H9 (cell line): ENCODE measurements at regions not wholly inside any gene's neighbourhood (a gene's known extent, or its start where the extent isn't known, plus 50 kb on each side); places are given as distances from the start of the nearest gene placed in this dataset.

ENCODE experiments used
- DNase-seq: peaks from one replicate; pipeline ENCODE4 v3.0.0-alpha.2; 2017
- H2AFZ ChIP-seq: one replicate; pipeline ENCODE4 v1.6.1; 2013; ENCODE audit warnings: mild to moderate bottlenecking, low read length, control low read depth, moderate library complexity
- H2AK5ac ChIP-seq: 2 replicates; pipeline ENCODE4 v1.6.1; 2013; ENCODE audit warnings: low read length, control low read depth, mixed read lengths; ENCODE audit not compliant: insufficient read length
- H2BK120ac ChIP-seq: one replicate; pipeline ENCODE4 v1.6.1; 2013; ENCODE audit warnings: low read depth, mild to moderate bottlenecking, low read length, control low read depth, inconsistent platforms; ENCODE audit not compliant: poor library complexity, severe bottlenecking
- H2BK12ac ChIP-seq: 2 replicates; pipeline ENCODE4 v1.6.1; 2013; ENCODE audit warnings: low read length, control low read depth, mixed read lengths, low read depth; ENCODE audit not compliant: insufficient read length
- H2BK15ac ChIP-seq: 2 replicates; pipeline ENCODE4 v1.6.1; 2013; ENCODE audit warnings: low read depth, low read length, control low read depth
- H2BK20ac ChIP-seq: one replicate; pipeline ENCODE4 v1.6.1; 2013; ENCODE audit warnings: low read depth, mild to moderate bottlenecking, low read length, control low read depth, inconsistent platforms; ENCODE audit not compliant: poor library complexity, severe bottlenecking
- H2BK5ac ChIP-seq: 2 replicates; pipeline ENCODE4 v1.6.1; 2013; ENCODE audit warnings: low read length, control low read depth, mixed read lengths; ENCODE audit not compliant: insufficient read length
- H3K14ac ChIP-seq: 2 replicates; pipeline ENCODE4 v1.6.1; 2013; ENCODE audit warnings: low read length, control low read depth; ENCODE audit not compliant: insufficient read depth
- H3K18ac ChIP-seq: 2 replicates; pipeline ENCODE4 v1.6.1; 2013; ENCODE audit warnings: low read depth, mild to moderate bottlenecking, mixed read lengths, low read length, control low read depth; ENCODE audit not compliant: insufficient read length
- H3K23ac ChIP-seq: 2 replicates; pipeline ENCODE4 v1.6.1; 2013; ENCODE audit warnings: low read length, control low read depth, mixed read lengths, low read depth; ENCODE audit not compliant: insufficient read length
- H3K23me2 ChIP-seq: 2 replicates; pipeline ENCODE4 v1.6.1; 2013; ENCODE audit warnings: low read depth, mild to moderate bottlenecking, mixed read lengths, low read length, control low read depth; ENCODE audit not compliant: insufficient read length, poor library complexity, severe bottlenecking
- H3K27ac ChIP-seq: 2 replicates; pipeline ENCODE4 v1.5.1; 2013; ENCODE audit warnings: low read length, control low read depth, mixed read lengths, low read depth; ENCODE audit not compliant: insufficient read length
- H3K27me3 ChIP-seq: 2 replicates; pipeline ENCODE4 v1.6.1; 2013; ENCODE audit warnings: low read length, control low read depth, inconsistent platforms; ENCODE audit not compliant: insufficient read depth
- H3K4ac ChIP-seq: 2 replicates; pipeline ENCODE4 v1.6.1; 2013; ENCODE audit warnings: low read depth, mild to moderate bottlenecking, control low read depth, inconsistent platforms, low read length, moderate library complexity
- H3K4me1 ChIP-seq: 2 replicates; pipeline ENCODE4 v1.6.1; 2013; ENCODE audit warnings: low read length, control low read depth, inconsistent platforms; ENCODE audit not compliant: insufficient read depth
- H3K4me2 ChIP-seq: 2 replicates; pipeline ENCODE4 v1.6.1; 2013; ENCODE audit warnings: low read length, control low read depth, mixed read lengths; ENCODE audit not compliant: insufficient read length, insufficient read depth
- H3K56ac ChIP-seq: 2 replicates; pipeline ENCODE4 v1.6.1; 2013; ENCODE audit warnings: low read depth, mild to moderate bottlenecking, mixed read lengths, low read length, control low read depth; ENCODE audit not compliant: insufficient read length
- H3K79me1 ChIP-seq: 2 replicates; pipeline ENCODE4 v1.6.1; 2013; ENCODE audit warnings: low read depth, mild to moderate bottlenecking, moderate library complexity, low read length, control low read depth, inconsistent platforms; ENCODE audit not compliant: insufficient read depth, poor library complexity, severe bottlenecking
- H3K79me2 ChIP-seq: 2 replicates; pipeline ENCODE4 v1.6.1; 2013; ENCODE audit warnings: low read length, control low read depth, inconsistent platforms; ENCODE audit not compliant: insufficient read depth
- H3K9ac ChIP-seq: 2 replicates; pipeline ENCODE4 v1.6.1; 2013; ENCODE audit warnings: low read length, control low read depth, mixed read lengths; ENCODE audit not compliant: insufficient read length; ENCODE audit errors: extremely low read depth
- H3K9me3 ChIP-seq: one replicate; pipeline ENCODE4 v1.6.1; 2013; ENCODE audit warnings: low read depth, low read length, inconsistent platforms; ENCODE audit not compliant: control insufficient read depth
- H3T11ph ChIP-seq: one replicate; pipeline ENCODE4 v1.6.1; 2013; ENCODE audit warnings: mild to moderate bottlenecking, low read length, control low read depth, inconsistent platforms
- H4K20me1 ChIP-seq: one replicate; pipeline ENCODE4 v1.6.1; 2013; ENCODE audit not compliant: control insufficient read depth, insufficient read length, insufficient read depth
- H4K5ac ChIP-seq: 2 replicates; pipeline ENCODE4 v1.6.1; 2013; ENCODE audit warnings: low read depth, mild to moderate bottlenecking, mixed read lengths, low read length, control low read depth; ENCODE audit not compliant: insufficient read length
- H4K8ac ChIP-seq: replicated peaks from 2 replicates; pipeline ENCODE4 v1.6.1; 2013; ENCODE audit warnings: low read length, control low read depth, mixed read lengths, low read depth; ENCODE audit not compliant: insufficient read length
- H4K91ac ChIP-seq: 2 replicates; pipeline ENCODE4 v1.6.1; 2013; ENCODE audit warnings: low read depth, mild to moderate bottlenecking, moderate library complexity, mixed read lengths, low read length, control low read depth; ENCODE audit not compliant: insufficient read length
- H3K27ac Mint-ChIP-seq, 3 experiments: 2 replicates in 2 of 3; 3 replicates in 1 of 3; pipeline ENCODE4 v1.8.0; 2020 to 2021; ENCODE audit warnings: mixed read lengths in 3 of 3, mild to moderate bottlenecking in 1 of 3, moderate library complexity in 1 of 3
- H3K27me3 Mint-ChIP-seq: 2 replicates; pipeline ENCODE4 v1.8.0; 2021; ENCODE audit warnings: low read depth, mild to moderate bottlenecking, moderate library complexity, mixed read lengths
- H3K36me3 Mint-ChIP-seq, 3 experiments: 2 replicates in 2 of 3; 3 replicates in 1 of 3; pipeline ENCODE4 v1.8.0; 2020 to 2021; ENCODE audit warnings: low read depth in 3 of 3, mixed read lengths in 3 of 3; ENCODE audit not compliant: insufficient read depth in 1 of 3
- H3K4me1 Mint-ChIP-seq, 2 experiments: 2 replicates each; pipeline ENCODE4 v1.8.0; 2020; ENCODE audit warnings: mixed read lengths in 2 of 2
- H3K4me3 Mint-ChIP-seq, 2 experiments: 2 replicates in 1 of 2; 3 replicates in 1 of 2; pipeline ENCODE4 v1.8.0; 2020 to 2021; ENCODE audit warnings: mild to moderate bottlenecking in 2 of 2, mixed read lengths in 2 of 2, moderate library complexity in 1 of 2
- H3K9me3 Mint-ChIP-seq, 2 experiments: 2 replicates in 1 of 2; 3 replicates in 1 of 2; pipeline ENCODE4 v1.8.0; 2020; ENCODE audit warnings: mild to moderate bottlenecking in 2 of 2, mixed read lengths in 2 of 2, moderate library complexity in 1 of 2
- CTCF ChIP-seq: fragments of 200-600 bp; sonication (generic); conservative IDR thresholded peaks from 3 replicates; pipeline ENCODE4 v1.8.0; 2021; ENCODE audit warnings: antibody characterized with exemption, mild to moderate bottlenecking
- WGBS: extraction: QIAGEN DNeasy Blood & Tissue Kit; methylation state at CpG from one replicate; pipeline ENCODE4 v1.1.7; 2013; ENCODE audit warnings: missing lambda C conversion rate, low lambda C conversion rate, mixed read lengths; ENCODE audit not compliant: insufficient read length; ENCODE audit errors: extremely low coverage; 5-methylcytosine and 5-hydroxymethylcytosine counted together

- Histone ChIP-seq H4K5ac (no peak overlapping the region), H3T11ph (no peak overlapping the region), H2BK15ac (no peak overlapping the region), H3K27me3 (no peaks in the 10 kb centered on the region), H4K8ac (no peak overlapping the region), H3K23me2 (no peaks in the 10 kb centered on the region), H2BK20ac (no peak overlapping the region), H4K91ac (no peak overlapping the region), H3K9ac (no peak overlapping the region), H3K79me2 (no peaks in the 10 kb centered on the region), H3K4ac (no peak overlapping the region), H2AK5ac (no peak overlapping the region), H3K27ac (no peak overlapping the region), H2BK12ac (no peak overlapping the region), H3K4me2 (no peak overlapping the region), H3K79me1 (no peaks in the 10 kb centered on the region), H3K23ac (no peak overlapping the region), H3K9me3 (no peaks in the 10 kb centered on the region), H4K20me1 (no peaks in the 10 kb centered on the region), H3K4me1 (no peaks in the 10 kb centered on the region), H2BK120ac (no peak overlapping the region), H3K18ac (no peak overlapping the region), H3K14ac (no peak overlapping the region), H2AFZ (no peak overlapping the region), H3K56ac (no peak overlapping the region), H2BK5ac (no peak overlapping the region)
- no CpG with 5 or more reads among the region's 1 CpG for WGBS
- DNase-seq: no peak
- Mint-ChIP-seq H3K36me3 (no peaks in the 10 kb centered on the region), H3K4me1 (no peaks in the 10 kb centered on the region), H3K27me3 (no peaks in the 10 kb centered on the region), H3K4me3 (no peak overlapping the region), H3K27ac (no peak overlapping the region), H3K9me3 (no peaks in the 10 kb centered on the region)
- TF ChIP-seq CTCF: no peak
Observed at GRCh38 chr7:125169088-125169487, 239.5 kb upstream of the POT1 start.
